Pons (tissue), 1 donor: ENCODE measurements at regions not wholly inside any gene's neighbourhood (a gene's known extent, or its start where the extent isn't known, plus 50 kb on each side); places are given as distances from the start of the nearest gene placed in this dataset.

ENCODE experiments used
- DNase-seq: peaks from one replicate; pipeline ENCODE4 v3.0.0-alpha.2; 2016; ENCODE audit warnings: low spot score

- DNase-seq: no peak
These were observed 58.1 kb upstream of the STUM start for GRCh38 chr1:226490426-226490809.

DNA sequence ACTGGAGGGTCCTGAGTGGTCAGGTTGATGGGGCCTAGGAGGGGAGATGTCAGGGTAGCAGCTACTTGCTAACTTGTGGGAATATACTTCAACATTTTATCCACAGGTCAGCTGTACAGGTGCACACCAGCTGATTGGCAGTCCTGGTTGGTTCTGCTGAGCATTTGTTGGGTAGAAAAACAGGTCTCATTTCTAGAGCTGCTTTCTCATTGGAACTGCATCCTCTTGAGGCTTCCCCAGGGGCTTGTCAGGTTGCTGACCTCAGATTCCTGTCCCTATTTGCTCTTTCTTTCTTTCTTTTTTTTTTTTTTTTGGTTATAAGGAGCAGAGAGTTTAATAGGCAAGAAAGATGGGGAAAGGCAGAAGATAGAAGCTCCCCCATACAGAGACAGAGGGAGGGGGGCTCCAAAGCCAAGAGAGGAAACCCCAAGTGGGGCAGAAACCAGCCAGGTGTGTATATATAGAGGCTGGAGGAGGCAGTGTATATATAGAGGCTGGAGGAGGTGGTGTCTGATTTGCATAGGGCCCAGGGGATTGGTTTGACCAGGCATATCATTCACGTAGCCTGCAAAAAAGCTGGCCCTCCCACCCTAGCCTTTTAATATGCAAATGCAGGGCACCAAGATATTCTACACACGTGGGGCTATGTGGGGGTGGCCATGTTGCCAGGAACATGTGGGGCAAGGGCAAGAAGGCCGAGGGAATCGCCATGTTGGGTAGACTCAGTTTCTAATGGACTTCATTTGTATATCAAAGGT lies 57.3 kb upstream of the STUM start:
- no peak for DNase-seq

- DNase-seq: no peak
These were observed 56.0 kb upstream of the STUM start for GRCh38 chr1:226492426-226493137.

- DNase-seq: no peak
These were observed 54.4 kb upstream of the STUM start for GRCh38 chr1:226494092-226494609.

- DNase-seq: no peak
These were observed 52.8 kb upstream of the STUM start for GRCh38 chr1:226495716-226496115.

DNA sequence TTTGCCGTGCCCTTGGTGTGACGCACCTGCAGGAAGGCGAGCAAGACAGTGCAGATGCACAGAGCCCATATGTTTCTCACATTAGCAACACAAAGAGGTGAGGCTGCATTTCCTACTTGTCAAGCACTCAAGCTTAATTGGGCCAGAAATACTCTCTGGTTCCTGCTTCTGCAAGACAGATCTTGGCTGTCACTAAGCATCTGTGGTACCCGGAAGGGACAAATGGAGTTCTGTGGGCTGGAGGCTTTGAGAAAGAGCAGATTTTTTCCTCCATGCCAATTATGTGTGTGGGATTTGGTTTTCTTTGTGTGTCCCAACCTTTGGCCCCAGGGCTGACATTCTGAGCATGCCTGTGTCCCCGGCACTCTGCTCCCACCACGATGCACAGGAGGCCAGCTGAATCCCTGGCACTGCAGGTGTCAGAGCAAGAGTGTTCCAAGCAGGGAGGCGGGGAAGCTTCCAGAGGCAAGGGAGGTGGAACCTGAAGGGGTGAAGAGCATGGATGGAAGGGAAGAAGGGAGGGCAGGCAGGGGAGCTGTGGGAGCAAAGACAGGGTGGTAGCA lies 52.0 kb upstream of the STUM start:
- no peak for DNase-seq

- no peak for DNase-seq
These were observed 51.2 kb upstream of the STUM start for GRCh38 chr1:226497276-226497833.

GRCh38 chr1:226497991-226498639 lies 50.4 kb upstream of the STUM start:
- peak; percentile 57 for DNase-seq

- DNase-seq: no peak
These were observed 49.9 kb upstream of the STUM start for GRCh38 chr1:226498640-226499008.
